ENCODE measurements at regions not wholly inside any gene's neighbourhood (a gene's known extent, or its start where the extent isn't known, plus 50 kb on each side); places are given as distances from the start of the nearest gene placed in this dataset.

DNA sequence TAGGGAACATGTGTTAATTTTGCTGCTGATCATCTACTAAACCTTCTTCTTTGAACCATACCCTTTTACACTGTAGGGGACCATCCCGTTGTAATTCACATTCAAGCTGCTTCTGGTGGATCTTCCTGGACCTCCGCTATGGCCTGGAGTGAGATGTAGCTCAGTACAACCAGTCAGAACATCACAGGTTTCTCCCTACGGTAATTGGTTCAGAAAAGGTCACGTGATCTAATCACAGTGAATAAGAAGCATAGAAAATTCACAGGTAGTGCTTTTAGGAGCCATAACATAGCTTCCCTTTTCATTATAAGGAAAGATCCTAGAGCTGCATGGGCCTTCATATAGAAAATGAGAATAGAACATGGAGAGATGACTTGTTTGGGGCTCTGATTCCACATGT lies 320.8 kb upstream of the PDZRN3 start:
- no peak for DNase-seq
- Mint-ChIP-seq H3K27ac (no peak overlapping the region), H3K36me3 (ENCODE audit: low read depth) (no peaks in the 10 kb centered on the region), H3K27me3 (no peaks in the 10 kb centered on the region), H3K9me3 (peaks cover 11% of the 10 kb centered on the region), H3K4me3 (no peak overlapping the region), H3K4me1 (no peaks in the 10 kb centered on the region)
- POLR2A ChIA-PET, result no interaction called here
- CTCF ChIA-PET, result no interaction called here
- no peak for ATAC-seq (ENCODE audit: low read depth)
- intact Hi-C loops (cut with micrococcal nuclease), result no loop called here
- TF ChIP-seq CTCF (IDR thresholded peaks at IDR 0.05), result no peak

- no peaks in the 10 kb centered on the region for H3K36me3 Mint-ChIP-seq (ENCODE audit: low read depth)
- intact Hi-C loops (cut with micrococcal nuclease), result no loop called here
- H3K27ac Mint-ChIP-seq, result no peak overlapping the region
- no peak for TF ChIP-seq CTCF (IDR thresholded peaks at IDR 0.05)
- no peaks in the 10 kb centered on the region for H3K4me1 Mint-ChIP-seq
- DNase-seq (no peak), ATAC-seq (ENCODE audit: low read depth) (no peak)
- H3K9me3 Mint-ChIP-seq, result peaks cover 6% of the 10 kb centered on the region
- no peak overlapping the region for H3K4me3 Mint-ChIP-seq
- POLR2A ChIA-PET, result no interaction called here
- no peaks in the 10 kb centered on the region for H3K27me3 Mint-ChIP-seq
- CTCF ChIA-PET, result no interaction called here
These were observed 315.2 kb upstream of the PDZRN3 start for GRCh38 chr3:73939985-73940384.

GRCh38 chr3:73933585-73933984 lies 308.8 kb upstream of the PDZRN3 start:
- peaks cover 6% of the 10 kb centered on the region for H3K9me3 Mint-ChIP-seq
- CTCF ChIA-PET, result no interaction called here
- no peaks in the 10 kb centered on the region for H3K27me3 Mint-ChIP-seq
- no peak for DNase-seq
- no peak for TF ChIP-seq CTCF (IDR thresholded peaks at IDR 0.05)
- no peak overlapping the region for H3K27ac Mint-ChIP-seq
- H3K36me3 Mint-ChIP-seq (ENCODE audit: low read depth), result no peaks in the 10 kb centered on the region
- ATAC-seq (ENCODE audit: low read depth), result no peak
- no peaks in the 10 kb centered on the region for H3K4me1 Mint-ChIP-seq
- intact Hi-C loops (cut with micrococcal nuclease), result no loop called here
- no peak overlapping the region for H3K4me3 Mint-ChIP-seq
- POLR2A ChIA-PET, result no interaction called here

DNA sequence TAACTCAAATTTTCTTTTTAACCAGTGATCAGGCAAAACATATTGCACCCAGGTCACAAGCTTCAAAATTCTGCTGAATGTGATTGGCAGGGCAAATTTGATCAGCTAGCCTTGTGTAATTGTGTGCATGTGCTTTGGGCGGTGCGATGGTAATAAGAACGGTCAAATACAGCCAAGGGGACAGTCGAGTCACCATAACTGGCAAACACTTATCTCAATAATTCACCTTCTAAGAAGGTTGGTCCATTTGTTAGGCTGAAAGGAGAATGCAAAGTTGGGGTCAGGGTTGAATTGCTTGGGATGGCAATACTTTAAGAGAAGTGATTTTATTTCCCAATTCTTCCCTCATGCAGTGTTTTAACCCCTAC lies 302.4 kb upstream of the PDZRN3 start:
- no peaks in the 10 kb centered on the region for H3K27me3 Mint-ChIP-seq
- no peaks in the 10 kb centered on the region for H3K36me3 Mint-ChIP-seq (ENCODE audit: low read depth)

DNA sequence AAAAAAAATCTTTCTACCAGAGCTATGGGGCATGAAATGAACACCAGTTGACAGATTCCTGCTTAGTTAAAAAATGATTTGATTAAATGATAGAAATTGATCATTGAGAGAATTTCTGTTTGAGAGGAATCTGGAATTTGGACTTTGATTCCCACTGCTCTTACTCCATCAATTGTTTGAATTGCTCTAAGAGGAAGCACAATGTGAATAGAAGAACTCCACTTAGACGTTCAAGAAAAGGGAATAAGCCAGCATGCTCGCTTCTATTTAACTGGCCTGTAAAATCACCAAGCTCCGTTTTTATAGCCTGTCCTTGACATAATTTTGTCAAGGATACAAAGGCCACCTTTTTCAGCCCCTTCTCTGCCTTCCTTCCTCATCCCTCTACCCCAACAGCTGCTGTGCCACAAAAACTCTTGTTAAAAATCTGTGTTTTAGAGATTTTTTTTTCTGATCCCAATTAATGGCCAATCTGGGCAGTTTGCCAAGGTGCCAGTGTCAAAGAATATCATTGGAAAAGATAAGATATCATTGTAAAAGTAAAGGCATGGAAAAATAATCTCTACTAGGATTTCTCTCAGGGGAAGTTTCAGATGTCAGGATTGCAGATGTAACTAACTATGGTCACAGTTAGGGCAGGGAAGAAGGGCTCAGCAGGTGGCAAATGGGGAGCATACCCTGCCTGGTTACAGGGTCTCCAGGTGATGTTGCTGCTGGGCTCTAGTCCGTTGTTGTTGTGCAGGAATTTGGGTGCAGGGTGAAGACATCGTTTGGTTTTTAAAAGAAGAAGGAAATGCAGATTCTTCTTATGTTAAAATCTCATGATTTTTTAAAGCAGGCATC lies 301.8 kb upstream of the PDZRN3 start:
- CTCF ChIA-PET, result no interaction called here
- no peak for DNase-seq
- no peaks in the 10 kb centered on the region for H3K4me1 Mint-ChIP-seq
- no peak for ATAC-seq (ENCODE audit: low read depth)
- no peak overlapping the region for H3K4me3 Mint-ChIP-seq
- POLR2A ChIA-PET, result no interaction called here
- no peak for TF ChIP-seq CTCF (IDR thresholded peaks at IDR 0.05)
- H3K36me3 Mint-ChIP-seq (ENCODE audit: low read depth), result no peaks in the 10 kb centered on the region
- intact Hi-C loops (cut with micrococcal nuclease), result no loop called here
- H3K27ac Mint-ChIP-seq, result no peak overlapping the region
- H3K27me3 Mint-ChIP-seq, result no peaks in the 10 kb centered on the region
- H3K9me3 Mint-ChIP-seq, result peaks cover 6% of the 10 kb centered on the region

More for the DNA sequence above, 302.4 kb upstream of the PDZRN3 start:
- Mint-ChIP-seq H3K4me1 (no peaks in the 10 kb centered on the region), H3K4me3 (no peak overlapping the region), H3K27ac (no peak overlapping the region), H3K9me3 (peaks cover 6% of the 10 kb centered on the region)
- ATAC-seq (ENCODE audit: low read depth), result no peak
- DNase-seq, result no peak
- TF ChIP-seq CTCF (IDR thresholded peaks at IDR 0.05), result no peak
- intact Hi-C loops (cut with micrococcal nuclease), result no loop called here
- ChIA-PET POLR2A (no interaction called here), CTCF (no interaction called here)

All from activated B cell treated with CpG ODN at 0.5 μM for 24 hours (primary cell).